ENCODE measurements at regions not wholly inside any gene's neighbourhood (a gene's known extent, or its start where the extent isn't known, plus 50 kb on each side); places are given as distances from the start of the nearest gene placed in this dataset.

- no peak overlapping the region for H3K9ac ChIP-seq (ENCODE audit: low read length in 5 of 5)
- no peak overlapping the region for H3K4me3 ChIP-seq (ENCODE audit: low read depth in 1 of 5, low read length in 5 of 5)
- H3K9me3 ChIP-seq (ENCODE audit: control insufficient read depth in 5 of 5, low read length in 5 of 5) = no peaks in the 10 kb centered on the region
- H3K27ac ChIP-seq (ENCODE audit: low read depth, low read length) = no peak overlapping the region
- no peaks in the 10 kb centered on the region for H3K36me3 ChIP-seq (ENCODE audit: control insufficient read depth in 5 of 5, insufficient read depth in 5 of 5, low read length in 5 of 5)
- peaks cover 0 to 9% (median 5%) of the 10 kb centered on the region in 5 donors for H3K4me1 ChIP-seq (ENCODE audit: control insufficient read depth in 5 of 5, insufficient read depth in 5 of 5, low read length in 5 of 5)
- no peaks in the 10 kb centered on the region for H3K27me3 ChIP-seq (ENCODE audit: control insufficient read depth in 5 of 5, insufficient read depth in 4 of 5, low read length in 5 of 5)
Measured at GRCh38 chr17:78291944-78292910, 60.8 kb downstream of the TMEM235 start.

- Histone ChIP-seq H3K4me3 (ENCODE audit: low read depth in 1 of 5, low read length in 5 of 5) (no peak overlapping the region), H3K27me3 (ENCODE audit: control insufficient read depth in 5 of 5, insufficient read depth in 4 of 5, low read length in 5 of 5) (no peaks in the 10 kb centered on the region), H3K36me3 (ENCODE audit: control insufficient read depth in 5 of 5, insufficient read depth in 5 of 5, low read length in 5 of 5) (no peaks in the 10 kb centered on the region), H3K9ac (ENCODE audit: low read length in 5 of 5) (no peak overlapping the region), H3K4me1 (ENCODE audit: control insufficient read depth in 5 of 5, insufficient read depth in 5 of 5, low read length in 5 of 5) (peaks cover 0 to 9% (median 5%) of the 10 kb centered on the region in 5 donors), H3K9me3 (ENCODE audit: control insufficient read depth in 5 of 5, low read length in 5 of 5) (no peaks in the 10 kb centered on the region), H3K27ac (ENCODE audit: low read depth, low read length) (no peak overlapping the region)
Measured at GRCh38 chr17:78290721-78291120, 59.3 kb downstream of the TMEM235 start.

All from subcutaneous abdominal adipose tissue (tissue), 5 donors.